ENCODE measurements at regions not wholly inside any gene's neighbourhood (a gene's known extent, or its start where the extent isn't known, plus 50 kb on each side); places are given as distances from the start of the nearest gene placed in this dataset.

DNA sequence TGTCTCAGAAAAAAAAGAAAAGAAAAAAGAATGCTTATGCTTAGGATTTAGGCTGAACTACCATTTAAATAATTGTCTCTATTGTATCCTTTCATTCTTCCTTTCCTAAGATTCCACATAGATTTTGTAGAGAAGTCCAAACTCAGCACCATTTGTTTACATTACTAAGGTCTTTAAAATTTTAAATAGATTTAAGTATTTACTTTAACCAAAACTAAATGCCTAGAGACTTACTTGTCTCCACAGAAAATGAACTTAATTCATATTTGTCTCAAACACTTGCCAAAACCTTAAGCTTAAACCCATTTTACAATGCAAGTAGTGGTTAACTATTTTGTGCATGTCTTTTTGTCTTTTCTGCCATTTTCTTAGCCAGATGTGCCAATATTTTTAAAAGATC, 54.1 kb upstream of the ABI1 start:
- no peak overlapping the region for H3K27ac ChIP-seq
- H3K9me3 Mint-ChIP-seq = no peaks in the 10 kb centered on the region
- no peak overlapping the region for H3K9ac ChIP-seq
- TF ChIP-seq EZH2phosphoT487 (IDR thresholded peaks at IDR 0.05) = no peak
- TF ChIP-seq CTCF (IDR thresholded peaks at IDR 0.05) = no peak
- no peak for TF ChIP-seq EZH2 (IDR thresholded peaks at IDR 0.05)
- no peaks in the 10 kb centered on the region for H3K79me2 ChIP-seq (ENCODE audit: low read depth)
- H3K4me1 Mint-ChIP-seq = no peaks in the 10 kb centered on the region
- H3K4me2 ChIP-seq = no peak overlapping the region
- H3K27ac Mint-ChIP-seq = no peak overlapping the region
- no peaks in the 10 kb centered on the region for H3K27me3 ChIP-seq
- no peaks in the 10 kb centered on the region for H3K4me1 ChIP-seq
- no peak overlapping the region for H3K4me3 ChIP-seq
- H3K9me3 ChIP-seq (ENCODE audit: low read depth) = no peaks in the 10 kb centered on the region
- H4K20me1 ChIP-seq (ENCODE audit: low read depth) = no peaks in the 10 kb centered on the region
- H3K36me3 ChIP-seq = no peaks in the 10 kb centered on the region
- H3K27me3 Mint-ChIP-seq (ENCODE audit: insufficient read depth, low read depth) = peaks cover 3% of the 10 kb centered on the region
- no peaks in the 10 kb centered on the region for H3F3A ChIP-seq (ENCODE audit: low read depth)
- no peaks in the 10 kb centered on the region for H3K36me3 Mint-ChIP-seq
- no peak for DNase-seq (ENCODE audit: low spot score)
- H3K4me3 Mint-ChIP-seq = no peak overlapping the region
- no peak overlapping the region for H2AFZ ChIP-seq (replicated peaks)

GRCh38 chr10:26911811-26912461, 51.2 kb upstream of the ABI1 start:
- Mint-ChIP-seq H3K4me3 (no peak overlapping the region), H3K27me3 (ENCODE audit: insufficient read depth, low read depth) (peaks cover 5% of the 10 kb centered on the region), H3K9me3 (no peaks in the 10 kb centered on the region), H3K36me3 (no peaks in the 10 kb centered on the region), H3K27ac (no peak overlapping the region), H3K4me1 (no peaks in the 10 kb centered on the region)
- Histone ChIP-seq H3K4me3 (no peak overlapping the region), H3F3A (ENCODE audit: low read depth) (no peaks in the 10 kb centered on the region), H3K4me2 (no peak overlapping the region), H3K9ac (no peak overlapping the region), H2AFZ (replicated peaks) (no peak overlapping the region), H3K27me3 (no peaks in the 10 kb centered on the region), H3K79me2 (ENCODE audit: low read depth) (no peaks in the 10 kb centered on the region), H4K20me1 (ENCODE audit: low read depth) (no peaks in the 10 kb centered on the region), H3K9me3 (ENCODE audit: low read depth) (no peaks in the 10 kb centered on the region), H3K36me3 (no peaks in the 10 kb centered on the region), H3K4me1 (no peaks in the 10 kb centered on the region), H3K27ac (no peak overlapping the region)
- TF ChIP-seq EZH2phosphoT487 (IDR thresholded peaks at IDR 0.05) (no peak), CTCF (IDR thresholded peaks at IDR 0.05) (no peak), EZH2 (IDR thresholded peaks at IDR 0.05) (no peak)
- no peak for DNase-seq (ENCODE audit: low spot score)

Measured in neural progenitor cell (in vitro differentiated cells).